GM18909 (cell line): ENCODE measurements at regions not wholly inside any gene's neighbourhood (a gene's known extent, or its start where the extent isn't known, plus 50 kb on each side); places are given as distances from the start of the nearest gene placed in this dataset.
"Not testable (repeated sequence)": the region's sequence is repeated elsewhere in the genome, so short reads cannot be mapped to it uniquely, and the experiment has no call there.

Experiments used
- ATAC-seq: cut with Tn5 transposase; IDR thresholded peaks from one replicate; pipeline ENCODE4 v1.9.1; 2021; ENCODE audit warnings: mild to moderate bottlenecking; ENCODE audit not compliant: unreplicated experiment, poor library complexity

DNA sequence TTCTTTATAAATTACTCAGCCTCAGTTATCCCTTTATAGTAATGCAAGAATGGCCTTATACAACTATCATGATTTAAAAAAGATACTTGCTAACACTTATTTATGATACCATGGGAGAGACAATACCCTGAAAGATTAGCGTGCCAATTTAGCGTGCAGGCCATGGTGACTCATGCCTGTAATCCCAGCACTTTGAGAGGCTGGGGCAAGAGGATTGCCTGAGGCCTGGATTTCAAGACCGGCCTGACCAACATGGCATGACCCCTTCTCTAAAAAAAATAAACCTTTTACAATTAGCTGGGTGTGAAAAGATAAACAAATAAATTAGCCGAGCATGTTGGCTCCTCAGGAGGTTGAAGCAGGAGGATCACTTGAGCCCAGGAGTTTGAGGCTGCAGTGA is 493.4 kb upstream of the FSIP2 start:
- ATAC-seq, result no peak

GRCh38 chr2:185245806-185246205 is 492.8 kb upstream of the FSIP2 start:
- ATAC-seq, result no peak

DNA sequence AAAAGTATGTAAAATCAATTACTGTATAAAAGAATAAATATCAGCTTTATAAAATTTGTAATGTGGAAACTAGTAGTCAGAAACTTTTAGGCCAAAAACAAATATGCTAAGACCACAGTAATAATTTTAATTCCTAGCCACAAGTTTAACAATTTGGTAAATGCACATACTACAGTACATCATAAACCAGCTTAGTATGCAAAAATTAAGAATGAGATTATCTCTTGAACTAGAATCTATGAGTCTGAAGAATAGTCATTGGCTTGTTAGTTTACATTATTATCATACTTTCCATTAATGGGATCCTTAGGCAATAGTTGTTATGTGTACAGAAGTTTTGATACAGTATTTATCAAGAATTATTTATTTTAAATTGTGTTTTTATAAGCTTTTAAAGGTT is 491.9 kb upstream of the FSIP2 start:
- ATAC-seq, result no peak

GRCh38 chr2:185255566-185255965 is 483.0 kb upstream of the FSIP2 start:
- ATAC-seq, result no peak

GRCh38 chr2:185265747-185266146 is 472.9 kb upstream of the FSIP2 start:
- ATAC-seq, result no peak

- ATAC-seq, result no peak
Measured at GRCh38 chr2:185268651-185269050, 470.0 kb upstream of the FSIP2 start.

DNA sequence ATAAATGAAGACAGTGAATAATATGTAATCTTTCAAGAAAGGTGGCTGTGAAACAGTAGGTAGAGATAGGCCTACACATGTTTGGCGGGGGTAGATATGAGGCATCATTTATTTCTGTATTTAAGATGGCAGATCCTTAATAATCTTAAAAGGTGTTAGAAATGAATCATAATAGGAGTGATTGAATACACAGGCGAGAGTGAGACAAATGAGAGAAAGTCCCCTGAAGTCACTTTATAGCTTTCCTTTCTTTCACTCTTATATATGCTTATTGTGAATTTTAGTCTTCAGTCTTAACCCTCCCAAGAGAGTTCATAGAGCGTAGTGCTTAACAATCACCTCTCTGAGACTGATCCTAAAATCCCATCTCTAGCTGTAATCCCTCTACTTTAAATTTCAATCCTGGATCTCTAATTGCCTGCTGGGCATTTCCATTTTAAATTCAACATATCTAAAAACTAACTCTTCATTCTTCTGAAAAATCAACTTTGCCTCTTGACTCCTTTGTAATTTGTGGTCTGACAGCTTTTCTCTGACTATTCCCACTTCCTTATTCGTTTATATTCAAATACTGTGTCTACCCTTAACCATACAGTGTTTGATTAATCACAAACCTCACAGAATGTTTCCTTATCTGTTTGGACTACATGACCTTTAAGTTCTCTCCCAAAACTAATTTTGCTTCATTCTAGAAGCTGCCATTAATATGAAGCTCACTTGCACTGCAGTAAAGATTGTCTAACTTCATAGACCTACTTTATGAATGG is 463.7 kb upstream of the FSIP2 start:
- ATAC-seq, result no peak

DNA sequence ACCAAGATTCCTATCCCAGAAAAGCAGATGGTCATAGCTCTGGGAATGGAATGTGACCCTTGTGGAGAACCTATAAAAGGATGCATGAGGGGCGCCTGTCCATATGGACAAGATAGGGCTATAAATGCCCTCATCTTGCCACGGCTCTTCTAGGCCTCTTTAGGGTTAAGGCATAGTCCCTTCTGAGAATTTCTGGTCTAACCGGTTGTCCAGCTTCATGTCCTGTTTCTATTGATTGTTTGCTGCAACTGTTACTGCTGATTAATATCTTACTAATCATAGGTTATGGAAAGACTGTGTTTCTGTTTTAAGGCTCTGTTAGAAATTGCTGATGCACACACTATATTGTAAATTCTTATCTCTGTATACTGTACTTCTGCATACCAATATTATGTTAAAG is 462.6 kb upstream of the FSIP2 start:
- not testable (repeated sequence) for ATAC-seq

DNA sequence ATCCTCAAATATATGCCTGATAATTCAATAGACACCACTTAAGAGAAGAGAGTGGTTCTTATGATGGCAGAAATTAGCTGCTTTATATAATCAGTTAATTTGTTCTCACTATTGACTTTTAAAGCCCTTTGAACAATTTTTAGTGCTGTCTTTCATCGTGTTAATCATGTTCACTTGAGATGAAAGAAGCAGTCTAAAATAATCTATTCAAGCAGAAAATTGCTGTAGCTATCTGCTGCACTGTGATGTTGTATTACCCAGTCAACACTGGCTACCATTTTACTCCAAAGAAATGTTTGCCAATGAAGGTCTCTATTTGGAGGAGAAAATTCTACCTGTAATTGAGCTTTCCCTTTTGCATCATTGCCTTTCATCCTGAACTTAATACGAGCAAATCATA is 459.8 kb upstream of the FSIP2 start:
- ATAC-seq, result no peak

GRCh38 chr2:185279999-185280398 is 458.6 kb upstream of the FSIP2 start:
- peak; percentile 60 for ATAC-seq

GRCh38 chr2:185284696-185285095 is 453.9 kb upstream of the FSIP2 start:
- ATAC-seq, result no peak

GRCh38 chr2:185290012-185290411 is 448.6 kb upstream of the FSIP2 start:
- not testable (repeated sequence) for ATAC-seq

DNA sequence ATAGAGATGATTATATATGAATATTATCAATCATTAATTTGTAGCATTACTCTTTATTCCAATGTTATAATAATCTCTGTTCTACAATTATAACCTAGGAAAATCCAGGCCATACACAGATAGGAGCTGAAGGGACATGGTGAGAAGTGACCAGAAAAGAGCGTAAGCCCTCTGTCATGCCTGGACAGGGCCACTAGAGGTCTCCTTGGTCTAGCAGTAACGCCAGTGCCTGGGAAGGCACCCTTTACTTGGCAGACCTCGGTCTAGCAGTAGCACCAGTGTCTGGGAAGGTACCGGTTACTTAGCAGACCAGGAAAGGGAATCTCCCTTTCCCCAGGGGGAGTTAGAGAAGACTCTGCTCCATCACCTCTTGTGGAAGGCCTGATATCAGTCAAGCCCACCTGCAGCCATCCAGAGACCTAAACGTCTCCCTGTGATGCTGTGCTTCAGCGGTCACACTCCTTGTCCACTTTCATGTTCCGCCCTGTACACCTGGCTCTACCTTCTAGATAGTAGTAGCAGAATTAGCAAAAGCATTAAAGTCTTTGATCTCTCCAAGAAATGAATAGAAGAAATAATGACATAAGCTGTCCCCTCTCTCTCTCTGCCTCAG is 447.5 kb upstream of the FSIP2 start:
- peak; percentile 100 for ATAC-seq

GRCh38 chr2:185299867-185300266 is 438.7 kb upstream of the FSIP2 start:
- ATAC-seq, result no peak

DNA sequence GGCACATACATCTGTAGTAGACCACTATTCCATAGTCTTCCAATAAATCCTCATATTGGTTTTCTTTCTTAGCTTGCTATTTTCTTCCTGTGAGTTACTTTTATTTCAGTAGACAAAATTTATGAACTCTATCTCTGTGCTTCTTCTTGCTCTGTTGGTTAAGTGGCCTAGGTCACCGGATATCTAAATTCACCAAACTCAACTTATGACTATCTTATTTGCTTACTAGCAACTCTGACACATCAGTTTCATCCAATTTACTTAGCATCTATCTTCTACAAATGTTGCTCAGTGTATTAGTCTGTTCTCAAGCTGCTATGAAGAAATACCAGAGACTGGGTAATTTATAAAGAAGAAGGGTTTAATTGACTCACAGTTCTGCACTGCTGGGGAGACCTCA is 432.5 kb upstream of the FSIP2 start:
- no peak for ATAC-seq

- peak; percentile 61 for ATAC-seq
Measured at GRCh38 chr2:185316383-185316782, 422.2 kb upstream of the FSIP2 start.

DNA sequence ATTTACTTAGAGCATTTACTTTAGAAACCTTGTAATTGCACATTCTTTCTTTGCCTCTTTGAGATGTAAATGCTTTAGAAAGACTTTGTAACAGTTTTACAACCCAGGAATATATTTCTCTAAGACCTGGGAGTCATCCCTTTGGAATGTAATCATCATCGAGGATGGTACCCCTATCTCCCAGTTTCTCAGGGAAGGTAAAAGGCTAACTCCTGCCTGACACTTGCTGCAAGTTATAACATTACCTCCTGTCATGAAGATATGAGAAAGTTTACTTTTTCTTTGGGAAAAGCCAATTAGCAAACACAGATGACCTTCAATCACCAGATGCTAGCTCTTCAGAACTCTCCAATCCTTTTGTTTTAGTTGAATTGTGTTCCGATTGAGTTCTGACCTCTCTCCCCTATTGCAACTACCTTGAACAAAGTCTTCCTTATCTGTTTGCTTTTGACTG is 420.3 kb upstream of the FSIP2 start:
- ATAC-seq, result no peak

- no peak for ATAC-seq
Measured at GRCh38 chr2:185335879-185336278, 402.7 kb upstream of the FSIP2 start.

DNA sequence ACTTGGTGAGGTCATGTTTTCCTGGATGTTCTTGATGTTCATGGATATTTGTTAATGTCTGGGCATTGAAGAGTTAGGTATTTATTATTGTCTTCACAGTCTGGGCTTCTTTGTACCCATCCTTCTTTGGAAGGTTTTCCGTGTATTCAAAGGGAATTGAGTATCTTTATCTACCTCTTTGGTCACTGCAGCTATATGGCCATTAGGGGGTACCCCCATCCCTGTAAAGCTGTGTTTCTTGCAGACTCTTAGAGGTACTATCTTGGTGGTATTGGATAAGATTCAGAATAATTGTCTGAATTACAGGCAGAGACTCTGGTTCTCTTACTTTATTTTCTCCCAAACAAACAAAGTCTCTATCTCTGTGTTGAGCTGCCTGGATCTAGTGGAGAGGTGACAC is 401.6 kb upstream of the FSIP2 start:
- no peak for ATAC-seq

GRCh38 chr2:185338104-185338503 is 400.5 kb upstream of the FSIP2 start:
- no peak for ATAC-seq

DNA sequence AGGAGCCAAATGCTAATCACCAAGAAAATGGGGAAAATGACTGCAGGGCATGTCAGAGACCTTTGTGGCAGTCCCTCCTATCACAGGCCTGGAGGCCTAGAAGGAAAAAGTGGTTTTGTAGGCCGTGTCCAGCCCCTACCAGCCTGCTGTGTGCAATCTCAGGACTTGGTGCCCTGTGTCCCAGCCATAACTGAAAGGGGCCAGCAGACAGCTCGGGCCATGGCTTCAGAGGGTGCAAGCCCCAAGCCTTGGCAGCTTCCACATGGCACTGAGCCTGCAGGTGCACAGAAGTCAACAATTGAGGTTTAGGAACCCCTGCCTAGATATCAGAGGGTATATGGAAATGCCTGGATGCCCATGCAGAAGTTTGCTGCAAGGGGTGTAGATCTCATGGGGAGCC is 391.2 kb upstream of the FSIP2 start:
- no peak for ATAC-seq

DNA sequence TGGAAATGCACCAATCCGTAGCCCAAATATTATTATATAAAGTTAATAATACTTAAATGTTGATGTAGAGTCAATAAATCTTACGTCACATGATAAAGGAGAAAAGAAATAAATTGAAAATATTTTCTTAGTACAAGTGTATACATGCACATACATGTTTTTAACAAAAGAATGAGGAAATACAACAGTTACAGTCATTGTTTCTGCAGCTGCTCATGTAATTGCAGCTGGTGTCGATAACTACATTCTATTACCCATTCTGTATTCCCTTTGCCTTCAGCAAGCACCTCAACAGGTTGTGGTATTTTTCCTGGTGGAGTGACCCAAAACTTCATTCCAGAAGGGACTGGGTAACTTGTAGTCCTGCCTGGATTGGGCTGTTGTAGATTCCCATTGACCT is 377.8 kb upstream of the FSIP2 start:
- ATAC-seq, result no peak
